Liver (tissue), 3 donors: ENCODE measurements at regions not wholly inside any gene's neighbourhood (a gene's known extent, or its start where the extent isn't known, plus 50 kb on each side); places are given as distances from the start of the nearest gene placed in this dataset.

Experiments used
- GABPA ChIP-seq, 2 donors: IDR thresholded peaks in 1 of 2; conservative IDR thresholded peaks in 1 of 2; 2 replicates each; pipeline ENCODE4 v1.6.1; 2016; ENCODE audit warnings: antibody characterized with exemption in 2 of 2, mild to moderate bottlenecking in 1 of 2, moderate library complexity in 1 of 2
- HNF4G ChIP-seq: IDR thresholded peaks from 2 replicates; pipeline ENCODE4 v1.6.1; 2016; ENCODE audit warnings: antibody characterized with exemption
- JUND ChIP-seq, 2 donors: IDR thresholded peaks; 2 replicates each; pipeline ENCODE4 v1.6.1; 2016; ENCODE audit warnings: antibody characterized with exemption in 2 of 2
- RAD21 ChIP-seq, 2 donors: IDR thresholded peaks; 2 replicates each; pipeline ENCODE4 v1.6.1; 2016; ENCODE audit warnings: antibody characterized with exemption in 2 of 2, mild to moderate bottlenecking in 2 of 2
- SP1 ChIP-seq: IDR thresholded peaks from 2 replicates; pipeline ENCODE4 v1.6.1; 2018; ENCODE audit warnings: antibody characterized with exemption, mild to moderate bottlenecking
- TAF1 ChIP-seq: conservative IDR thresholded peaks from 2 replicates; pipeline ENCODE4 v1.6.1; 2016; ENCODE audit warnings: antibody characterized with exemption, mild to moderate bottlenecking
- TF ChIP-seq, protein P1 (sequence below): fragments of 150-350 bp; IDR thresholded peaks from 2 replicates; pipeline ENCODE4 v1.5.1; 2017; ENCODE audit warnings: improper control_type of control experiment, low read depth, low read length; ENCODE audit not compliant: missing input control
- TF ChIP-seq, protein P2 (sequence below): IDR thresholded peaks from 2 replicates; pipeline ENCODE4 v1.6.1; 2016; ENCODE audit warnings: antibody characterized with exemption
- TF ChIP-seq, protein P3 (sequence below): IDR thresholded peaks from 2 replicates; pipeline ENCODE4 v1.6.1; 2016; ENCODE audit warnings: antibody characterized with exemption, mild to moderate bottlenecking
- TF ChIP-seq, protein P4 (sequence below): IDR thresholded peaks from 2 replicates; pipeline ENCODE4 v1.6.1; 2016; ENCODE audit warnings: antibody characterized with exemption
- donor health status: healthy.
- donor health status: healthy.

DNA sequence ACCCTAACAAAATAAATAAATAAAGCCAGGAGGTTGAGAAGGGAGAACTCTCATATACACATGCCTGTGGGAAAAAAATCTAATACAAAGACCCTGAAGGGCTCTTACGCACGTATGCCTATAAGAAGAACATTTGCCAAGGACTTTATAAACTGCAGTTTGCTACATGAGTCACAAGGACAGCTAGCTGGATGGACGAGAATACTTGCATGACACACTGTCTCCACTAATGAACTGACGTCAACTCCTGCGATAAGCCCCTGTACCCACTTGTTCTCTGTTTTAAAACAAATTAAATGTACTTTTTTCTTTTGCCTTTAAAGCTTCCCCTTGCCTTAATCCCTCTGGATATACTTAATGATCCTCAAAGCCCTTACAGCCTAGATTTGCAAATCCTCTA is 374.6 kb upstream of the GHITM start:
- TF ChIP-seq, protein P1, sequence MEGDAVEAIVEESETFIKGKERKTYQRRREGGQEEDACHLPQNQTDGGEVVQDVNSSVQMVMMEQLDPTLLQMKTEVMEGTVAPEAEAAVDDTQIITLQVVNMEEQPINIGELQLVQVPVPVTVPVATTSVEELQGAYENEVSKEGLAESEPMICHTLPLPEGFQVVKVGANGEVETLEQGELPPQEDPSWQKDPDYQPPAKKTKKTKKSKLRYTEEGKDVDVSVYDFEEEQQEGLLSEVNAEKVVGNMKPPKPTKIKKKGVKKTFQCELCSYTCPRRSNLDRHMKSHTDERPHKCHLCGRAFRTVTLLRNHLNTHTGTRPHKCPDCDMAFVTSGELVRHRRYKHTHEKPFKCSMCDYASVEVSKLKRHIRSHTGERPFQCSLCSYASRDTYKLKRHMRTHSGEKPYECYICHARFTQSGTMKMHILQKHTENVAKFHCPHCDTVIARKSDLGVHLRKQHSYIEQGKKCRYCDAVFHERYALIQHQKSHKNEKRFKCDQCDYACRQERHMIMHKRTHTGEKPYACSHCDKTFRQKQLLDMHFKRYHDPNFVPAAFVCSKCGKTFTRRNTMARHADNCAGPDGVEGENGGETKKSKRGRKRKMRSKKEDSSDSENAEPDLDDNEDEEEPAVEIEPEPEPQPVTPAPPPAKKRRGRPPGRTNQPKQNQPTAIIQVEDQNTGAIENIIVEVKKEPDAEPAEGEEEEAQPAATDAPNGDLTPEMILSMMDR = no peak
- TF ChIP-seq GABPA (IDR thresholded peaks at IDR 0.05 in 1 of 2, conservative IDR thresholded peaks at IDR 0.05 in 1 of 2) = no peak
- TF ChIP-seq, protein P2, sequence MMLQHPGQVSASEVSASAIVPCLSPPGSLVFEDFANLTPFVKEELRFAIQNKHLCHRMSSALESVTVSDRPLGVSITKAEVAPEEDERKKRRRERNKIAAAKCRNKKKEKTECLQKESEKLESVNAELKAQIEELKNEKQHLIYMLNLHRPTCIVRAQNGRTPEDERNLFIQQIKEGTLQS = no peak
- TF ChIP-seq SP1 = no peak
- TF ChIP-seq, protein P3, sequence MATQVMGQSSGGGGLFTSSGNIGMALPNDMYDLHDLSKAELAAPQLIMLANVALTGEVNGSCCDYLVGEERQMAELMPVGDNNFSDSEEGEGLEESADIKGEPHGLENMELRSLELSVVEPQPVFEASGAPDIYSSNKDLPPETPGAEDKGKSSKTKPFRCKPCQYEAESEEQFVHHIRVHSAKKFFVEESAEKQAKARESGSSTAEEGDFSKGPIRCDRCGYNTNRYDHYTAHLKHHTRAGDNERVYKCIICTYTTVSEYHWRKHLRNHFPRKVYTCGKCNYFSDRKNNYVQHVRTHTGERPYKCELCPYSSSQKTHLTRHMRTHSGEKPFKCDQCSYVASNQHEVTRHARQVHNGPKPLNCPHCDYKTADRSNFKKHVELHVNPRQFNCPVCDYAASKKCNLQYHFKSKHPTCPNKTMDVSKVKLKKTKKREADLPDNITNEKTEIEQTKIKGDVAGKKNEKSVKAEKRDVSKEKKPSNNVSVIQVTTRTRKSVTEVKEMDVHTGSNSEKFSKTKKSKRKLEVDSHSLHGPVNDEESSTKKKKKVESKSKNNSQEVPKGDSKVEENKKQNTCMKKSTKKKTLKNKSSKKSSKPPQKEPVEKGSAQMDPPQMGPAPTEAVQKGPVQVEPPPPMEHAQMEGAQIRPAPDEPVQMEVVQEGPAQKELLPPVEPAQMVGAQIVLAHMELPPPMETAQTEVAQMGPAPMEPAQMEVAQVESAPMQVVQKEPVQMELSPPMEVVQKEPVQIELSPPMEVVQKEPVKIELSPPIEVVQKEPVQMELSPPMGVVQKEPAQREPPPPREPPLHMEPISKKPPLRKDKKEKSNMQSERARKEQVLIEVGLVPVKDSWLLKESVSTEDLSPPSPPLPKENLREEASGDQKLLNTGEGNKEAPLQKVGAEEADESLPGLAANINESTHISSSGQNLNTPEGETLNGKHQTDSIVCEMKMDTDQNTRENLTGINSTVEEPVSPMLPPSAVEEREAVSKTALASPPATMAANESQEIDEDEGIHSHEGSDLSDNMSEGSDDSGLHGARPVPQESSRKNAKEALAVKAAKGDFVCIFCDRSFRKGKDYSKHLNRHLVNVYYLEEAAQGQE = no peak
- TF ChIP-seq JUND (IDR thresholded peaks at IDR 0.05) = no peak
- no peak for TF ChIP-seq TAF1
- TF ChIP-seq, protein P4, sequence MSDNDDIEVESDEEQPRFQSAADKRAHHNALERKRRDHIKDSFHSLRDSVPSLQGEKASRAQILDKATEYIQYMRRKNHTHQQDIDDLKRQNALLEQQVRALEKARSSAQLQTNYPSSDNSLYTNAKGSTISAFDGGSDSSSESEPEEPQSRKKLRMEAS = no peak
- TF ChIP-seq RAD21 (IDR thresholded peaks at IDR 0.05) = no peak
- no peak for TF ChIP-seq HNF4G
